H9 (cell line): ENCODE measurements at regions not wholly inside any gene's neighbourhood (a gene's known extent, or its start where the extent isn't known, plus 50 kb on each side); places are given as distances from the start of the nearest gene placed in this dataset.

Source experiments
- DNase-seq: peaks from one replicate; pipeline ENCODE4 v3.0.0-alpha.2; 2017
- H2AFZ ChIP-seq: one replicate; pipeline ENCODE4 v1.6.1; 2013; ENCODE audit warnings: mild to moderate bottlenecking, low read length, control low read depth, moderate library complexity
- H2AK5ac ChIP-seq: 2 replicates; pipeline ENCODE4 v1.6.1; 2013; ENCODE audit warnings: low read length, control low read depth, mixed read lengths; ENCODE audit not compliant: insufficient read length
- H2BK120ac ChIP-seq: one replicate; pipeline ENCODE4 v1.6.1; 2013; ENCODE audit warnings: low read depth, mild to moderate bottlenecking, low read length, control low read depth, inconsistent platforms; ENCODE audit not compliant: poor library complexity, severe bottlenecking
- H2BK12ac ChIP-seq: 2 replicates; pipeline ENCODE4 v1.6.1; 2013; ENCODE audit warnings: low read length, control low read depth, mixed read lengths, low read depth; ENCODE audit not compliant: insufficient read length
- H2BK15ac ChIP-seq: 2 replicates; pipeline ENCODE4 v1.6.1; 2013; ENCODE audit warnings: low read depth, low read length, control low read depth
- H2BK20ac ChIP-seq: one replicate; pipeline ENCODE4 v1.6.1; 2013; ENCODE audit warnings: low read depth, mild to moderate bottlenecking, low read length, control low read depth, inconsistent platforms; ENCODE audit not compliant: poor library complexity, severe bottlenecking
- H2BK5ac ChIP-seq: 2 replicates; pipeline ENCODE4 v1.6.1; 2013; ENCODE audit warnings: low read length, control low read depth, mixed read lengths; ENCODE audit not compliant: insufficient read length
- H3K14ac ChIP-seq: 2 replicates; pipeline ENCODE4 v1.6.1; 2013; ENCODE audit warnings: low read length, control low read depth; ENCODE audit not compliant: insufficient read depth
- H3K18ac ChIP-seq: 2 replicates; pipeline ENCODE4 v1.6.1; 2013; ENCODE audit warnings: low read depth, mild to moderate bottlenecking, mixed read lengths, low read length, control low read depth; ENCODE audit not compliant: insufficient read length
- H3K23ac ChIP-seq: 2 replicates; pipeline ENCODE4 v1.6.1; 2013; ENCODE audit warnings: low read length, control low read depth, mixed read lengths, low read depth; ENCODE audit not compliant: insufficient read length
- H3K23me2 ChIP-seq: 2 replicates; pipeline ENCODE4 v1.6.1; 2013; ENCODE audit warnings: low read depth, mild to moderate bottlenecking, mixed read lengths, low read length, control low read depth; ENCODE audit not compliant: insufficient read length, poor library complexity, severe bottlenecking
- H3K27ac ChIP-seq: 2 replicates; pipeline ENCODE4 v1.5.1; 2013; ENCODE audit warnings: low read length, control low read depth, mixed read lengths, low read depth; ENCODE audit not compliant: insufficient read length
- H3K27me3 ChIP-seq: 2 replicates; pipeline ENCODE4 v1.6.1; 2013; ENCODE audit warnings: low read length, control low read depth, inconsistent platforms; ENCODE audit not compliant: insufficient read depth
- H3K4ac ChIP-seq: 2 replicates; pipeline ENCODE4 v1.6.1; 2013; ENCODE audit warnings: low read depth, mild to moderate bottlenecking, control low read depth, inconsistent platforms, low read length, moderate library complexity
- H3K4me1 ChIP-seq: 2 replicates; pipeline ENCODE4 v1.6.1; 2013; ENCODE audit warnings: low read length, control low read depth, inconsistent platforms; ENCODE audit not compliant: insufficient read depth
- H3K4me2 ChIP-seq: 2 replicates; pipeline ENCODE4 v1.6.1; 2013; ENCODE audit warnings: low read length, control low read depth, mixed read lengths; ENCODE audit not compliant: insufficient read length, insufficient read depth
- H3K56ac ChIP-seq: 2 replicates; pipeline ENCODE4 v1.6.1; 2013; ENCODE audit warnings: low read depth, mild to moderate bottlenecking, mixed read lengths, low read length, control low read depth; ENCODE audit not compliant: insufficient read length
- H3K79me1 ChIP-seq: 2 replicates; pipeline ENCODE4 v1.6.1; 2013; ENCODE audit warnings: low read depth, mild to moderate bottlenecking, moderate library complexity, low read length, control low read depth, inconsistent platforms; ENCODE audit not compliant: insufficient read depth, poor library complexity, severe bottlenecking
- H3K79me2 ChIP-seq: 2 replicates; pipeline ENCODE4 v1.6.1; 2013; ENCODE audit warnings: low read length, control low read depth, inconsistent platforms; ENCODE audit not compliant: insufficient read depth
- H3K9ac ChIP-seq: 2 replicates; pipeline ENCODE4 v1.6.1; 2013; ENCODE audit warnings: low read length, control low read depth, mixed read lengths; ENCODE audit not compliant: insufficient read length; ENCODE audit errors: extremely low read depth
- H3K9me3 ChIP-seq: one replicate; pipeline ENCODE4 v1.6.1; 2013; ENCODE audit warnings: low read depth, low read length, inconsistent platforms; ENCODE audit not compliant: control insufficient read depth
- H3T11ph ChIP-seq: one replicate; pipeline ENCODE4 v1.6.1; 2013; ENCODE audit warnings: mild to moderate bottlenecking, low read length, control low read depth, inconsistent platforms
- H4K20me1 ChIP-seq: one replicate; pipeline ENCODE4 v1.6.1; 2013; ENCODE audit not compliant: control insufficient read depth, insufficient read length, insufficient read depth
- H4K5ac ChIP-seq: 2 replicates; pipeline ENCODE4 v1.6.1; 2013; ENCODE audit warnings: low read depth, mild to moderate bottlenecking, mixed read lengths, low read length, control low read depth; ENCODE audit not compliant: insufficient read length
- H4K8ac ChIP-seq: replicated peaks from 2 replicates; pipeline ENCODE4 v1.6.1; 2013; ENCODE audit warnings: low read length, control low read depth, mixed read lengths, low read depth; ENCODE audit not compliant: insufficient read length
- H4K91ac ChIP-seq: 2 replicates; pipeline ENCODE4 v1.6.1; 2013; ENCODE audit warnings: low read depth, mild to moderate bottlenecking, moderate library complexity, mixed read lengths, low read length, control low read depth; ENCODE audit not compliant: insufficient read length
- H3K27ac Mint-ChIP-seq, 3 experiments: 2 replicates in 2 of 3; 3 replicates in 1 of 3; pipeline ENCODE4 v1.8.0; 2020 to 2021; ENCODE audit warnings: mixed read lengths in 3 of 3, mild to moderate bottlenecking in 1 of 3, moderate library complexity in 1 of 3
- H3K27me3 Mint-ChIP-seq: 2 replicates; pipeline ENCODE4 v1.8.0; 2021; ENCODE audit warnings: low read depth, mild to moderate bottlenecking, moderate library complexity, mixed read lengths
- H3K36me3 Mint-ChIP-seq, 3 experiments: 2 replicates in 2 of 3; 3 replicates in 1 of 3; pipeline ENCODE4 v1.8.0; 2020 to 2021; ENCODE audit warnings: low read depth in 3 of 3, mixed read lengths in 3 of 3; ENCODE audit not compliant: insufficient read depth in 1 of 3
- H3K4me1 Mint-ChIP-seq, 2 experiments: 2 replicates each; pipeline ENCODE4 v1.8.0; 2020; ENCODE audit warnings: mixed read lengths in 2 of 2
- H3K4me3 Mint-ChIP-seq, 2 experiments: 2 replicates in 1 of 2; 3 replicates in 1 of 2; pipeline ENCODE4 v1.8.0; 2020 to 2021; ENCODE audit warnings: mild to moderate bottlenecking in 2 of 2, mixed read lengths in 2 of 2, moderate library complexity in 1 of 2
- H3K9me3 Mint-ChIP-seq, 2 experiments: 2 replicates in 1 of 2; 3 replicates in 1 of 2; pipeline ENCODE4 v1.8.0; 2020; ENCODE audit warnings: mild to moderate bottlenecking in 2 of 2, mixed read lengths in 2 of 2, moderate library complexity in 1 of 2
- WGBS: extraction: QIAGEN DNeasy Blood & Tissue Kit; methylation state at CpG from one replicate; pipeline ENCODE4 v1.1.7; 2013; ENCODE audit warnings: missing lambda C conversion rate, low lambda C conversion rate, mixed read lengths; ENCODE audit not compliant: insufficient read length; ENCODE audit errors: extremely low coverage; 5-methylcytosine and 5-hydroxymethylcytosine counted together
- TF ChIP-seq, protein P1 (sequence below): fragments of 200-600 bp; sonication (generic); conservative IDR thresholded peaks from 3 replicates; pipeline ENCODE4 v1.8.0; 2021; ENCODE audit warnings: antibody characterized with exemption, mild to moderate bottlenecking

DNA sequence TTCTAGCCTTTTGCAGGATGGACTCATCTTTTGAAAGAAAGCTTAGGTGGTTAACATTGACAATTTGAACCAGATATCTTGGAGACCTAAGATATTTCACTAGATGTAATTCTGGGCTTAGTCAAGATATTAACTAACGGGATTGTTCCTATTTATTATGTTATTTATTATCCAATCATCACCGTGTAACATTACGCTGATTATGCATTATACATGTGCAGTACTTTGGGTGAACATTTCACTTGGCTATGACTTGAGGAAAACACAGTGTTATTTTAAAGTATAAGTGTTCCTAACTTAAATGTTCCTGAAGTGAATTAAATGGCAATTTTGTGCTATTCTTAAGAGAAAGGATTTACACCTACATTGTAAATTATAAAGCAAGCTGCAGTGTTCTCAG, 574.5 kb upstream of the KCNMB2 start:
- no peak overlapping the region for H3K14ac ChIP-seq
- H4K91ac ChIP-seq: no peak overlapping the region
- H3K79me1 ChIP-seq: no peaks in the 10 kb centered on the region
- Mint-ChIP-seq H3K9me3 (no peaks in the 10 kb centered on the region), H3K27ac (no peak overlapping the region), H3K4me1 (no peaks in the 10 kb centered on the region), H3K36me3 (no peaks in the 10 kb centered on the region), H3K27me3 (no peaks in the 10 kb centered on the region), H3K4me3 (no peak overlapping the region)
- H2AK5ac ChIP-seq: no peak overlapping the region
- H2BK15ac ChIP-seq: no peak overlapping the region
- no peak overlapping the region for H4K5ac ChIP-seq
- H2BK20ac ChIP-seq: no peak overlapping the region
- no peaks in the 10 kb centered on the region for H3K4me1 ChIP-seq
- TF ChIP-seq, protein P1, sequence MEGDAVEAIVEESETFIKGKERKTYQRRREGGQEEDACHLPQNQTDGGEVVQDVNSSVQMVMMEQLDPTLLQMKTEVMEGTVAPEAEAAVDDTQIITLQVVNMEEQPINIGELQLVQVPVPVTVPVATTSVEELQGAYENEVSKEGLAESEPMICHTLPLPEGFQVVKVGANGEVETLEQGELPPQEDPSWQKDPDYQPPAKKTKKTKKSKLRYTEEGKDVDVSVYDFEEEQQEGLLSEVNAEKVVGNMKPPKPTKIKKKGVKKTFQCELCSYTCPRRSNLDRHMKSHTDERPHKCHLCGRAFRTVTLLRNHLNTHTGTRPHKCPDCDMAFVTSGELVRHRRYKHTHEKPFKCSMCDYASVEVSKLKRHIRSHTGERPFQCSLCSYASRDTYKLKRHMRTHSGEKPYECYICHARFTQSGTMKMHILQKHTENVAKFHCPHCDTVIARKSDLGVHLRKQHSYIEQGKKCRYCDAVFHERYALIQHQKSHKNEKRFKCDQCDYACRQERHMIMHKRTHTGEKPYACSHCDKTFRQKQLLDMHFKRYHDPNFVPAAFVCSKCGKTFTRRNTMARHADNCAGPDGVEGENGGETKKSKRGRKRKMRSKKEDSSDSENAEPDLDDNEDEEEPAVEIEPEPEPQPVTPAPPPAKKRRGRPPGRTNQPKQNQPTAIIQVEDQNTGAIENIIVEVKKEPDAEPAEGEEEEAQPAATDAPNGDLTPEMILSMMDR: no peak
- no peak overlapping the region for H3K23ac ChIP-seq
- no peak overlapping the region for H3K9ac ChIP-seq
- H4K20me1 ChIP-seq: no peaks in the 10 kb centered on the region
- no peak overlapping the region for H3K4me2 ChIP-seq
- H3K27ac ChIP-seq: no peak overlapping the region
- no peak for DNase-seq
- no peak overlapping the region for H2BK5ac ChIP-seq
- no peak overlapping the region for H4K8ac ChIP-seq
- H3K4ac ChIP-seq: no peak overlapping the region
- H3K79me2 ChIP-seq: no peaks in the 10 kb centered on the region
- H2BK120ac ChIP-seq: no peak overlapping the region
- no peak overlapping the region for H2AFZ ChIP-seq
- no peaks in the 10 kb centered on the region for H3K27me3 ChIP-seq
- WGBS: no CpG with 5 or more reads among the region's 3 CpGs
- no peak overlapping the region for H3K18ac ChIP-seq
- H3T11ph ChIP-seq: no peak overlapping the region
- H2BK12ac ChIP-seq: no peak overlapping the region
- no peak overlapping the region for H3K56ac ChIP-seq
- no peaks in the 10 kb centered on the region for H3K9me3 ChIP-seq
- H3K23me2 ChIP-seq: no peaks in the 10 kb centered on the region
